ENCODE measurements at regions not wholly inside any gene's neighbourhood (a gene's known extent, or its start where the extent isn't known, plus 50 kb on each side); places are given as distances from the start of the nearest gene placed in this dataset.

- TF ChIP-seq, protein P1, sequence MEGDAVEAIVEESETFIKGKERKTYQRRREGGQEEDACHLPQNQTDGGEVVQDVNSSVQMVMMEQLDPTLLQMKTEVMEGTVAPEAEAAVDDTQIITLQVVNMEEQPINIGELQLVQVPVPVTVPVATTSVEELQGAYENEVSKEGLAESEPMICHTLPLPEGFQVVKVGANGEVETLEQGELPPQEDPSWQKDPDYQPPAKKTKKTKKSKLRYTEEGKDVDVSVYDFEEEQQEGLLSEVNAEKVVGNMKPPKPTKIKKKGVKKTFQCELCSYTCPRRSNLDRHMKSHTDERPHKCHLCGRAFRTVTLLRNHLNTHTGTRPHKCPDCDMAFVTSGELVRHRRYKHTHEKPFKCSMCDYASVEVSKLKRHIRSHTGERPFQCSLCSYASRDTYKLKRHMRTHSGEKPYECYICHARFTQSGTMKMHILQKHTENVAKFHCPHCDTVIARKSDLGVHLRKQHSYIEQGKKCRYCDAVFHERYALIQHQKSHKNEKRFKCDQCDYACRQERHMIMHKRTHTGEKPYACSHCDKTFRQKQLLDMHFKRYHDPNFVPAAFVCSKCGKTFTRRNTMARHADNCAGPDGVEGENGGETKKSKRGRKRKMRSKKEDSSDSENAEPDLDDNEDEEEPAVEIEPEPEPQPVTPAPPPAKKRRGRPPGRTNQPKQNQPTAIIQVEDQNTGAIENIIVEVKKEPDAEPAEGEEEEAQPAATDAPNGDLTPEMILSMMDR (IDR thresholded peaks at IDR 0.05): no peak
- TF ChIP-seq POLR2A (IDR thresholded peaks at IDR 0.05): no peak
Observed at GRCh38 chr3:182530316-182530715, 263.0 kb upstream of the ATP11B start.

Measured in vagina (tissue), 2 donors.